SK-N-SH treated with all-trans-retinoic acid at 6 μM for 48 hours (cell line): ENCODE measurements at regions not wholly inside any gene's neighbourhood (a gene's known extent, or its start where the extent isn't known, plus 50 kb on each side); places are given as distances from the start of the nearest gene placed in this dataset.

ENCODE experiments used
- CREB5 ChIP-seq: fragments of 250-450 bp; sonication (Bioruptor Pico); IDR thresholded peaks from 2 replicates; pipeline ENCODE4 v1.5.1; 2020; ENCODE audit warnings: low read depth, mild to moderate bottlenecking, moderate library complexity
- ISL1 ChIP-seq: fragments of 250-450 bp; sonication (Bioruptor Pico); IDR thresholded peaks from 2 replicates; pipeline ENCODE4 v2.1.2; 2022; ENCODE audit warnings: mild to moderate bottlenecking, moderate library complexity
- OSR1 ChIP-seq: fragments of 250-450 bp; sonication (Bioruptor Pico); IDR thresholded peaks from 2 replicates; pipeline ENCODE4 v1.8.0; 2022; ENCODE audit warnings: moderate library complexity, mild to moderate bottlenecking, inconsistent platforms
- TCF4 ChIP-seq: fragments of 250-450 bp; sonication (Bioruptor Pico); IDR thresholded peaks from 2 replicates; pipeline ENCODE4 v1.8.0; 2021; ENCODE audit warnings: mild to moderate bottlenecking, moderate library complexity, borderline replicate concordance
- ZFP30 ChIP-seq: fragments of 450-650 bp; formaldehyde crosslinking; IDR thresholded peaks from 2 replicates; pipeline ENCODE4 v1.5.0; 2022; ENCODE audit warnings: mild to moderate bottlenecking, moderate library complexity

- TF ChIP-seq CREB5 (CRISPR knock-in tag) (no peak), OSR1 (CRISPR knock-in tag) (no peak), TCF4 (no peak), ISL1 (CRISPR knock-in tag) (no peak), ZFP30 (no peak)
These were observed 79.0 kb downstream of the TMX1 start for GRCh38 chr14:51318813-51319597.
